Stimulated activated naive B cell treated with anti-CD40 and anti-IgM and Interleukin-4, amounts not matched to agents 10 μg/mL and 1 μg/mL and 100 μg/mL, for 72 hours (primary cell): ENCODE measurements at regions not wholly inside any gene's neighbourhood (a gene's known extent, or its start where the extent isn't known, plus 50 kb on each side); places are given as distances from the start of the nearest gene placed in this dataset.
"Not testable (repeated sequence)": the region's sequence is repeated elsewhere in the genome, so short reads cannot be mapped to it uniquely, and the experiment has no call there.

Experiments
- ATAC-seq, 2 donors: fragments of 150-1000 bp; cut with Tn5 transposase; replicated peaks; 2 replicates each; pipeline ENCODE4 v1.10.0; 2021; ENCODE audit warnings: moderate library complexity in 1 of 2
- DNase-seq: peaks from one replicate; pipeline ENCODE4 v3.0.0; 2021
- H3K27ac Mint-ChIP-seq: one replicate; pipeline ENCODE4 v1.8.0; 2022; ENCODE audit warnings: mild to moderate bottlenecking, mixed read lengths
- H3K27me3 Mint-ChIP-seq, 2 donors: one replicate each; pipeline ENCODE4 v1.8.0; 2022; ENCODE audit warnings: mixed read lengths in 2 of 2
- H3K36me3 Mint-ChIP-seq, 2 donors: one replicate each; pipeline ENCODE4 v1.8.0; 2022; ENCODE audit warnings: mixed read lengths in 2 of 2, mild to moderate bottlenecking in 1 of 2
- H3K4me1 Mint-ChIP-seq, 2 donors: one replicate each; pipeline ENCODE4 v1.8.0; 2022; ENCODE audit warnings: mixed read lengths in 2 of 2, mild to moderate bottlenecking in 1 of 2
- H3K4me3 Mint-ChIP-seq, 2 donors: one replicate each; pipeline ENCODE4 v1.8.0; 2022; ENCODE audit warnings: mild to moderate bottlenecking in 2 of 2, mixed read lengths in 2 of 2, moderate library complexity in 1 of 2
- H3K9me3 Mint-ChIP-seq, 2 donors: one replicate each; pipeline ENCODE4 v1.8.0; 2022; ENCODE audit warnings: mixed read lengths in 2 of 2, mild to moderate bottlenecking in 1 of 2

- H3K27me3 Mint-ChIP-seq, DNase-seq, H3K4me3 Mint-ChIP-seq, H3K4me1 Mint-ChIP-seq, H3K27ac Mint-ChIP-seq, H3K36me3 Mint-ChIP-seq, H3K9me3 Mint-ChIP-seq, ATAC-seq: not testable (repeated sequence)
These were observed 618.1 kb downstream of the PDHA2 start for GRCh38 chr4:96458031-96458430.

GRCh38 chr4:96459105-96459504 lies 619.2 kb downstream of the PDHA2 start:
- no peak for ATAC-seq
- H3K27ac Mint-ChIP-seq, result no peak overlapping the region

GRCh38 chr4:96465834-96466233 lies 625.9 kb downstream of the PDHA2 start:
- Mint-ChIP-seq H3K9me3 (peaks cover 6 to 11% of the 10 kb centered on the region in 2 donors), H3K27ac (no peak overlapping the region), H3K4me3 (no peak overlapping the region), H3K36me3 (no peaks in the 10 kb centered on the region), H3K4me1 (no peaks in the 10 kb centered on the region), H3K27me3 (no peaks in the 10 kb centered on the region)
- ATAC-seq (no peak), DNase-seq (no peak)

More at GRCh38 chr4:96459105-96459504, 619.2 kb downstream of the PDHA2 start:
- H3K4me1 Mint-ChIP-seq, result no peaks in the 10 kb centered on the region
- H3K27me3 Mint-ChIP-seq, result no peaks in the 10 kb centered on the region
- no peak overlapping the region for H3K4me3 Mint-ChIP-seq
- H3K36me3 Mint-ChIP-seq, result no peaks in the 10 kb centered on the region
- no peak for DNase-seq
- peaks cover 4 to 13% of the 10 kb centered on the region in 2 donors for H3K9me3 Mint-ChIP-seq

GRCh38 chr4:96471956-96472867 lies 632.3 kb downstream of the PDHA2 start:
- H3K27ac Mint-ChIP-seq, result no peak overlapping the region
- no peak overlapping the region for H3K4me3 Mint-ChIP-seq
- ATAC-seq, result no peak
- H3K4me1 Mint-ChIP-seq, result no peaks in the 10 kb centered on the region
- no peaks in the 10 kb centered on the region for H3K27me3 Mint-ChIP-seq
- H3K36me3 Mint-ChIP-seq, result no peaks in the 10 kb centered on the region
- H3K9me3 Mint-ChIP-seq, result peaks cover 8 to 12% of the 10 kb centered on the region in 2 donors
- DNase-seq, result no peak

- no peak overlapping the region for H3K27ac Mint-ChIP-seq
- no peak for DNase-seq
- H3K4me3 Mint-ChIP-seq, result no peak overlapping the region
- no peaks in the 10 kb centered on the region for H3K36me3 Mint-ChIP-seq
- peaks cover 12 to 21% of the 10 kb centered on the region in 2 donors for H3K9me3 Mint-ChIP-seq
- no peak for ATAC-seq
- H3K4me1 Mint-ChIP-seq, result no peaks in the 10 kb centered on the region
- H3K27me3 Mint-ChIP-seq, result no peaks in the 10 kb centered on the region
These were observed 633.4 kb downstream of the PDHA2 start for GRCh38 chr4:96473246-96473645.

- ATAC-seq (no peak), DNase-seq (no peak)
- H3K4me3 Mint-ChIP-seq, result no peak overlapping the region
- peaks cover 5 to 6% of the 10 kb centered on the region in 2 donors for H3K9me3 Mint-ChIP-seq
- H3K36me3 Mint-ChIP-seq, result no peaks in the 10 kb centered on the region
- H3K27me3 Mint-ChIP-seq, result no peaks in the 10 kb centered on the region
- no peaks in the 10 kb centered on the region for H3K4me1 Mint-ChIP-seq
- H3K27ac Mint-ChIP-seq, result no peak overlapping the region
These were observed 643.6 kb downstream of the PDHA2 start for GRCh38 chr4:96483308-96484030.

- no peak overlapping the region for H3K27ac Mint-ChIP-seq
- ATAC-seq (no peak), DNase-seq (no peak)
- no peaks in the 10 kb centered on the region for H3K4me1 Mint-ChIP-seq
- peaks cover 4 to 5% of the 10 kb centered on the region in 2 donors for H3K9me3 Mint-ChIP-seq
- H3K27me3 Mint-ChIP-seq, result no peaks in the 10 kb centered on the region
- no peak overlapping the region for H3K4me3 Mint-ChIP-seq
- no peaks in the 10 kb centered on the region for H3K36me3 Mint-ChIP-seq
These were observed 646.7 kb downstream of the PDHA2 start for GRCh38 chr4:96486563-96486962.

- H3K4me3 Mint-ChIP-seq, result no peak overlapping the region
- no peak for DNase-seq
- H3K4me1 Mint-ChIP-seq, result no peaks in the 10 kb centered on the region
- H3K36me3 Mint-ChIP-seq, result no peaks in the 10 kb centered on the region
- H3K27me3 Mint-ChIP-seq, result no peaks in the 10 kb centered on the region
- peaks cover 4 to 8% of the 10 kb centered on the region in 2 donors for H3K9me3 Mint-ChIP-seq
- no peak overlapping the region for H3K27ac Mint-ChIP-seq
- no peak for ATAC-seq
These were observed 657.7 kb downstream of the PDHA2 start for GRCh38 chr4:96497621-96498020.

- H3K36me3 Mint-ChIP-seq, result no peaks in the 10 kb centered on the region
- no peak for ATAC-seq
- DNase-seq, result no peak
- no peaks in the 10 kb centered on the region for H3K4me1 Mint-ChIP-seq
- H3K27me3 Mint-ChIP-seq, result no peaks in the 10 kb centered on the region
- H3K4me3 Mint-ChIP-seq, result no peak overlapping the region
- H3K9me3 Mint-ChIP-seq, result peaks cover 0 to 8% of the 10 kb centered on the region in 2 donors
- no peak overlapping the region for H3K27ac Mint-ChIP-seq
These were observed 664.5 kb downstream of the PDHA2 start for GRCh38 chr4:96504386-96504785.

GRCh38 chr4:96509039-96509741 lies 669.3 kb downstream of the PDHA2 start:
- H3K36me3 Mint-ChIP-seq, result no peaks in the 10 kb centered on the region
- no peaks in the 10 kb centered on the region for H3K4me1 Mint-ChIP-seq
- peaks cover 4 to 13% of the 10 kb centered on the region in 2 donors for H3K9me3 Mint-ChIP-seq
- no peak overlapping the region for H3K4me3 Mint-ChIP-seq
- DNase-seq, result no peak
- ATAC-seq, result no peak
- H3K27me3 Mint-ChIP-seq, result no peaks in the 10 kb centered on the region
- no peak overlapping the region for H3K27ac Mint-ChIP-seq

- no peak for DNase-seq
- H3K4me3 Mint-ChIP-seq, result no peak overlapping the region
- H3K27me3 Mint-ChIP-seq, result no peaks in the 10 kb centered on the region
- no peaks in the 10 kb centered on the region for H3K4me1 Mint-ChIP-seq
- H3K9me3 Mint-ChIP-seq, result peaks cover 3 to 4% of the 10 kb centered on the region in 2 donors
- no peaks in the 10 kb centered on the region for H3K36me3 Mint-ChIP-seq
- no peak for ATAC-seq
- H3K27ac Mint-ChIP-seq, result no peak overlapping the region
These were observed 679.4 kb downstream of the PDHA2 start for GRCh38 chr4:96519291-96519690.

- ATAC-seq (no peak), DNase-seq (no peak)
- H3K36me3 Mint-ChIP-seq, result no peaks in the 10 kb centered on the region
- no peak overlapping the region for H3K27ac Mint-ChIP-seq
- H3K4me1 Mint-ChIP-seq, result no peaks in the 10 kb centered on the region
- no peak overlapping the region for H3K4me3 Mint-ChIP-seq
- H3K9me3 Mint-ChIP-seq, result peaks cover 0 to 3% of the 10 kb centered on the region in 2 donors
- H3K27me3 Mint-ChIP-seq, result no peaks in the 10 kb centered on the region
These were observed 681.2 kb downstream of the PDHA2 start for GRCh38 chr4:96521046-96521536.

GRCh38 chr4:96523611-96524010 lies 683.7 kb downstream of the PDHA2 start:
- H3K4me1 Mint-ChIP-seq, result no peaks in the 10 kb centered on the region
- ATAC-seq (no peak), DNase-seq (no peak)
- H3K9me3 Mint-ChIP-seq, result peaks cover 0 to 2% of the 10 kb centered on the region in 2 donors
- H3K27me3 Mint-ChIP-seq, result no peaks in the 10 kb centered on the region
- no peak overlapping the region for H3K4me3 Mint-ChIP-seq
- no peaks in the 10 kb centered on the region for H3K36me3 Mint-ChIP-seq
- no peak overlapping the region for H3K27ac Mint-ChIP-seq

- no peak for DNase-seq
- Mint-ChIP-seq H3K4me1 (no peaks in the 10 kb centered on the region), H3K27ac (no peak overlapping the region), H3K9me3 (peaks cover 0 to 2% of the 10 kb centered on the region in 2 donors), H3K4me3 (no peak overlapping the region), H3K27me3 (no peaks in the 10 kb centered on the region), H3K36me3 (no peaks in the 10 kb centered on the region)
- no peak for ATAC-seq
These were observed 684.5 kb downstream of the PDHA2 start for GRCh38 chr4:96524311-96524875.
